ENCODE measurements at regions not wholly inside any gene's neighbourhood (a gene's known extent, or its start where the extent isn't known, plus 50 kb on each side); places are given as distances from the start of the nearest gene placed in this dataset.

GRCh38 chr6:51005779-51006178, 187.1 kb downstream of the TFAP2B start:
- TF ChIP-seq EP300 (IDR thresholded peaks at IDR 0.05) (no peak), POLR2AphosphoS5 (IDR thresholded peaks at IDR 0.05) (no peak), CTCF (IDR thresholded peaks at IDR 0.05) (no peak)

Data from stomach (tissue), 4 donors.